GM18909 (cell line): ENCODE measurements at regions not wholly inside any gene's neighbourhood (a gene's known extent, or its start where the extent isn't known, plus 50 kb on each side); places are given as distances from the start of the nearest gene placed in this dataset.
A peak's percentile ranks its signal among the peaks of the same experiment; 100 is the strongest.
"Not testable (repeated sequence)": the region's sequence is repeated elsewhere in the genome, so short reads cannot be mapped to it uniquely, and the experiment has no call there.

Experiments
- ATAC-seq: cut with Tn5 transposase; IDR thresholded peaks from one replicate; pipeline ENCODE4 v1.9.1; 2021; ENCODE audit warnings: mild to moderate bottlenecking; ENCODE audit not compliant: unreplicated experiment, poor library complexity

- no peak for ATAC-seq
Measured at GRCh38 chr5:91584352-91584751, 201.2 kb upstream of the ARRDC3 start.

GRCh38 chr5:91566012-91566411 is 182.9 kb upstream of the ARRDC3 start:
- not testable (repeated sequence) for ATAC-seq

- ATAC-seq: no peak
Measured at GRCh38 chr5:91562922-91563321, 179.8 kb upstream of the ARRDC3 start.

- no peak for ATAC-seq
Measured at GRCh38 chr5:91541696-91542095, 158.6 kb upstream of the ARRDC3 start.

GRCh38 chr5:91538179-91538578 is 155.1 kb upstream of the ARRDC3 start:
- no peak for ATAC-seq

- ATAC-seq: no peak
Measured at GRCh38 chr5:91535499-91535898, 152.4 kb upstream of the ARRDC3 start.

- no peak for ATAC-seq
Measured at GRCh38 chr5:91534332-91534731, 151.2 kb upstream of the ARRDC3 start.

- no peak for ATAC-seq
Measured at GRCh38 chr5:91532779-91533178, 149.7 kb upstream of the ARRDC3 start.

- ATAC-seq: no peak
Measured at GRCh38 chr5:91532281-91532680, 149.2 kb upstream of the ARRDC3 start.

GRCh38 chr5:91528831-91529230 is 145.7 kb upstream of the ARRDC3 start:
- ATAC-seq: no peak

GRCh38 chr5:91521785-91522184 is 138.7 kb upstream of the ARRDC3 start:
- ATAC-seq: no peak

- no peak for ATAC-seq
Measured at GRCh38 chr5:91521334-91521733, 138.2 kb upstream of the ARRDC3 start.

- no peak for ATAC-seq
Measured at GRCh38 chr5:91514400-91514799, 131.3 kb upstream of the ARRDC3 start.

GRCh38 chr5:91503321-91503720 is 120.2 kb upstream of the ARRDC3 start:
- no peak for ATAC-seq

GRCh38 chr5:91500758-91501157 is 117.6 kb upstream of the ARRDC3 start:
- ATAC-seq: no peak

- ATAC-seq: peak; percentile 66
Measured at GRCh38 chr5:91499943-91500531, 116.9 kb upstream of the ARRDC3 start.

GRCh38 chr5:91495699-91496098 is 112.6 kb upstream of the ARRDC3 start:
- ATAC-seq: no peak

GRCh38 chr5:91494447-91494996 is 111.4 kb upstream of the ARRDC3 start:
- ATAC-seq: no peak

GRCh38 chr5:91493086-91493485 is 110.0 kb upstream of the ARRDC3 start:
- ATAC-seq: no peak

- no peak for ATAC-seq
Measured at GRCh38 chr5:91491229-91491628, 108.1 kb upstream of the ARRDC3 start.

GRCh38 chr5:91490316-91490715 is 107.2 kb upstream of the ARRDC3 start:
- ATAC-seq: no peak

- no peak for ATAC-seq
Measured at GRCh38 chr5:91487420-91487819, 104.3 kb upstream of the ARRDC3 start.
